ENCODE measurements at regions not wholly inside any gene's neighbourhood (a gene's known extent, or its start where the extent isn't known, plus 50 kb on each side); places are given as distances from the start of the nearest gene placed in this dataset.

GRCh38 chr18:6607343-6607742 is 122.2 kb upstream of the ARHGAP28 start:
- no peak overlapping the region for H3K27ac ChIP-seq (ENCODE audit: low read depth, low read length, poor library complexity, severe bottlenecking)
- H3K4me3 ChIP-seq (ENCODE audit: low read depth, low read length, poor library complexity, severe bottlenecking), result no peak overlapping the region
- DNase-seq (ENCODE audit: low spot score), result no peak
- CTCF ChIA-PET (ENCODE audit: unreplicated experiment), result no interaction called here
- no peaks in the 10 kb centered on the region for H3K79me2 ChIP-seq (ENCODE audit: insufficient read depth, low read depth, low read length)
- intact Hi-C loops (cut with micrococcal nuclease; ENCODE audit: unreplicated experiment), result no loop called here
- no peak overlapping the region for H3K4me2 ChIP-seq (ENCODE audit: low read length)
- no peaks in the 10 kb centered on the region for H3K36me3 ChIP-seq (ENCODE audit: insufficient read depth, low read length)
- H4K20me1 ChIP-seq (ENCODE audit: insufficient read depth, low read length), result no peaks in the 10 kb centered on the region
- no peak overlapping the region for H2AFZ ChIP-seq (ENCODE audit: low read length)
- no peak for TF ChIP-seq CTCF (conservative IDR thresholded peaks at IDR 0.05; ENCODE audit: low read length)
- TF ChIP-seq EZH2phosphoT487 (IDR thresholded peaks at IDR 0.05; ENCODE audit: borderline replicate concordance, low read depth, low read length), result no peak
- POLR2A ChIA-PET, result no interaction called here
- H3K9me3 ChIP-seq (ENCODE audit: low read length), result no peaks in the 10 kb centered on the region
- H3K4me1 ChIP-seq (ENCODE audit: insufficient read depth, low read length, poor library complexity, severe bottlenecking), result no peaks in the 10 kb centered on the region
- BruUV-seq (replicated peaks), result no TSS peak
- no peaks in the 10 kb centered on the region for H3K9me2 ChIP-seq (ENCODE audit: insufficient read depth, low read length)

DNA sequence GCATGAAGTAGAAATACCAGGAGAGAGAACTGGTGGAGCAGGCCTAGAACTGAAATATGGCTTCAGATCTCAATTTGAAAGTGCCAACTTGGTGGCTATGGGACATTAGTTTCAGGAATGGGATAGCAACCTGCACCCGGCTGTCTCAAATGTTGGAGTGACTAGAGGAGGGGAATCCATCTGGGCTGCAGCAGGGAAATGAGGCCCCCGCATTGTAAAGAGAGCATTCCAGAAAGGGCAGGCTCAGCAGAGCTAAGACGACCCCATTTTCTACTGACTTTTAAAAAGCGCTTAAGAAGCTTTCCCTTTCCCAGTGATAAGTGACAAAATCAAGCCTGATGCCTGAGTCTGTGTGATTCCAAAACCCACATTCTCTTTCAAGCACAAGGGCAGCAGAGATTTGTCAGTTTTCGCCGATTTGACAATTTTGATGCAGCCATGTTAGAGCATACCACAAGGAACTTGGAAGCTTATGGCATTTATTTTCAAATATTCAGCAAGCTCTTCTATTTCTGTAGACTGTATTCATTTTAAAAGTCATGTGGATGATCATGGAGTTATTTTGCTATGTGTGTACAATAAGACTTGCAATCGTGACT is 119.8 kb upstream of the ARHGAP28 start:
- Histone ChIP-seq H2AFZ (ENCODE audit: low read length) (no peak overlapping the region), H3K9me2 (ENCODE audit: insufficient read depth, low read length) (no peaks in the 10 kb centered on the region), H3K4me3 (ENCODE audit: low read depth, low read length, poor library complexity, severe bottlenecking) (no peak overlapping the region), H3K9me3 (ENCODE audit: low read length) (no peaks in the 10 kb centered on the region), H4K20me1 (ENCODE audit: insufficient read depth, low read length) (no peaks in the 10 kb centered on the region), H3K27ac (ENCODE audit: low read depth, low read length, poor library complexity, severe bottlenecking) (no peak overlapping the region), H3K79me2 (ENCODE audit: insufficient read depth, low read depth, low read length) (no peaks in the 10 kb centered on the region), H3K4me2 (ENCODE audit: low read length) (no peak overlapping the region), H3K4me1 (ENCODE audit: insufficient read depth, low read length, poor library complexity, severe bottlenecking) (no peaks in the 10 kb centered on the region), H3K36me3 (ENCODE audit: insufficient read depth, low read length) (no peaks in the 10 kb centered on the region)
- DNase-seq (ENCODE audit: low spot score), result no peak
- no peak for TF ChIP-seq CTCF (conservative IDR thresholded peaks at IDR 0.05; ENCODE audit: low read length)
- TF ChIP-seq EZH2phosphoT487 (IDR thresholded peaks at IDR 0.05; ENCODE audit: borderline replicate concordance, low read depth, low read length), result no peak
- CTCF ChIA-PET (ENCODE audit: unreplicated experiment), result no interaction called here
- POLR2A ChIA-PET, result no interaction called here
- no TSS peak for BruUV-seq (replicated peaks)
- intact Hi-C loops (cut with micrococcal nuclease; ENCODE audit: unreplicated experiment), result no loop called here

GRCh38 chr18:6610466-6610865 is 119.0 kb upstream of the ARHGAP28 start:
- no peak overlapping the region for H2AFZ ChIP-seq (ENCODE audit: low read length)
- H3K4me1 ChIP-seq (ENCODE audit: insufficient read depth, low read length, poor library complexity, severe bottlenecking), result no peaks in the 10 kb centered on the region
- intact Hi-C loops (cut with micrococcal nuclease; ENCODE audit: unreplicated experiment), result no loop called here
- H3K4me2 ChIP-seq (ENCODE audit: low read length), result no peak overlapping the region
- no peak for DNase-seq (ENCODE audit: low spot score)
- no peak overlapping the region for H3K4me3 ChIP-seq (ENCODE audit: low read depth, low read length, poor library complexity, severe bottlenecking)
- H3K27ac ChIP-seq (ENCODE audit: low read depth, low read length, poor library complexity, severe bottlenecking), result no peak overlapping the region
- TF ChIP-seq CTCF (conservative IDR thresholded peaks at IDR 0.05; ENCODE audit: low read length), result no peak
- no peak for TF ChIP-seq EZH2phosphoT487 (IDR thresholded peaks at IDR 0.05; ENCODE audit: borderline replicate concordance, low read depth, low read length)
- H3K9me2 ChIP-seq (ENCODE audit: insufficient read depth, low read length), result no peaks in the 10 kb centered on the region
- no peaks in the 10 kb centered on the region for H3K36me3 ChIP-seq (ENCODE audit: insufficient read depth, low read length)
- no peaks in the 10 kb centered on the region for H4K20me1 ChIP-seq (ENCODE audit: insufficient read depth, low read length)
- POLR2A ChIA-PET, result interaction anchor here (0.7 kb wide), 1 partner anchor 1178 kb away, joined by 3 read pairs; no protein-coding TSS in a partner anchor
- H3K79me2 ChIP-seq (ENCODE audit: insufficient read depth, low read depth, low read length), result no peaks in the 10 kb centered on the region
- no TSS peak for BruUV-seq (replicated peaks)
- no peaks in the 10 kb centered on the region for H3K9me3 ChIP-seq (ENCODE audit: low read length)
- CTCF ChIA-PET (ENCODE audit: unreplicated experiment), result no interaction called here
